CD14-positive monocyte (primary cell): ENCODE measurements at regions not wholly inside any gene's neighbourhood (a gene's known extent, or its start where the extent isn't known, plus 50 kb on each side); places are given as distances from the start of the nearest gene placed in this dataset.
A peak's percentile ranks its signal among the peaks of the same experiment; 100 is the strongest.

Source experiments
- DNase-seq, 3 donors: peaks; one replicate each; pipeline ENCODE4 v3.0.0-alpha.2; 2011 to 2022
- H2AFZ ChIP-seq: 2 replicates; pipeline ENCODE4 v1.6.0; 2012; ENCODE audit warnings: mild to moderate bottlenecking, low read depth, low read length, inconsistent platforms; ENCODE audit not compliant: insufficient read depth, poor library complexity, severe bottlenecking
- H3K27ac ChIP-seq, 2 donors: 1 replicate in 1 of 2; 2 replicates in 1 of 2; pipeline ENCODE4 v1.5.1; 2012 to 2013; ENCODE audit warnings: low read length in 2 of 2, control low read depth in 1 of 2, inconsistent platforms in 1 of 2, low read depth in 1 of 2, mild to moderate bottlenecking in 1 of 2
- H3K27me3 ChIP-seq, 2 donors: one replicate each; pipeline versions ENCODE4 v1.6.0 to v1.6.1; 2011 to 2013; ENCODE audit warnings: low read length in 2 of 2; ENCODE audit not compliant: control insufficient read depth in 2 of 2, insufficient read depth in 2 of 2
- H3K36me3 ChIP-seq, 2 donors: replicated peaks in 1 of 2; 1 replicate in 1 of 2; 2 replicates in 1 of 2; pipeline versions ENCODE4 v1.5.1 to v1.6.1; 2012 to 2013; ENCODE audit warnings: low read length in 2 of 2, control low read depth in 1 of 2, inconsistent platforms in 1 of 2, mild to moderate bottlenecking in 1 of 2; ENCODE audit not compliant: insufficient read depth in 2 of 2, control insufficient read depth in 1 of 2
- H3K4me1 ChIP-seq, 2 donors: 1 replicate in 1 of 2; 2 replicates in 1 of 2; pipeline versions ENCODE4 v1.5.1 to v1.6.1; 2012 to 2013; ENCODE audit warnings: low read length in 2 of 2, control low read depth in 1 of 2, inconsistent platforms in 1 of 2, mild to moderate bottlenecking in 1 of 2, moderate library complexity in 1 of 2; ENCODE audit not compliant: insufficient read depth in 2 of 2, control insufficient read depth in 1 of 2
- H3K4me2 ChIP-seq: replicated peaks from 2 replicates; pipeline ENCODE3; 2012; ENCODE audit warnings: low read length, moderate library complexity, mild to moderate bottlenecking; ENCODE audit not compliant: poor library complexity, severe bottlenecking; ENCODE audit errors: extremely low read depth
- H3K4me3 ChIP-seq, 3 experiments: fragments of 200-600 bp in 1 of 3; sonication (generic) in 1 of 3; replicated peaks in 1 of 3; 1 replicate in 2 of 3; 2 replicates in 1 of 3; pipeline ENCODE4 v1.5.1; 2011 to 2013; ENCODE audit warnings: low read length in 3 of 3, mild to moderate bottlenecking in 3 of 3, control low read depth in 2 of 3, low read depth in 2 of 3, inconsistent platforms in 1 of 3, moderate library complexity in 1 of 3
- H3K79me2 ChIP-seq: 2 replicates; pipeline ENCODE4 v1.6.0; 2012; ENCODE audit warnings: mild to moderate bottlenecking, control low read depth, inconsistent platforms, low read length, moderate library complexity; ENCODE audit not compliant: insufficient read depth
- H3K9ac ChIP-seq: 2 replicates; pipeline ENCODE4 v1.6.0; 2017; ENCODE audit warnings: low read length, mild to moderate bottlenecking; ENCODE audit not compliant: insufficient read depth, poor library complexity, severe bottlenecking
- H3K9me3 ChIP-seq, 2 donors: replicated peaks in 1 of 2; 1 replicate in 1 of 2; 2 replicates in 1 of 2; pipeline versions ENCODE4 v1.5.1 to v1.6.1; 2012 to 2013; ENCODE audit warnings: low read length in 2 of 2, control low read depth in 1 of 2; ENCODE audit not compliant: control insufficient read depth in 1 of 2, insufficient read depth in 1 of 2
- H4K20me1 ChIP-seq: 2 replicates; pipeline ENCODE4 v1.6.0; 2012; ENCODE audit warnings: mild to moderate bottlenecking, low read length, control low read depth, moderate library complexity; ENCODE audit not compliant: insufficient read depth
- H3K27ac Mint-ChIP-seq, 7 donors: one replicate each; pipeline ENCODE4 v1.8.0; 2020; ENCODE audit warnings: mild to moderate bottlenecking in 7 of 7, mixed read lengths in 7 of 7, moderate library complexity in 6 of 7, inconsistent platforms in 2 of 7
- H3K27me3 Mint-ChIP-seq, 3 donors: one replicate each; pipeline ENCODE4 v1.8.0; 2021 to 2022; ENCODE audit warnings: low read depth in 3 of 3, mild to moderate bottlenecking in 3 of 3, mixed read lengths in 3 of 3, moderate library complexity in 3 of 3, inconsistent platforms in 1 of 3
- H3K36me3 Mint-ChIP-seq, 2 donors: one replicate each; pipeline ENCODE4 v1.8.0; 2020; ENCODE audit warnings: mixed read lengths in 2 of 2, inconsistent platforms in 1 of 2, mild to moderate bottlenecking in 1 of 2
- H3K4me1 Mint-ChIP-seq: one replicate; pipeline ENCODE4 v1.8.0; 2020; ENCODE audit warnings: mild to moderate bottlenecking, mixed read lengths
- H3K4me3 Mint-ChIP-seq, 2 donors: one replicate each; pipeline ENCODE4 v1.8.0; 2020; ENCODE audit warnings: mild to moderate bottlenecking in 2 of 2, mixed read lengths in 2 of 2, moderate library complexity in 1 of 2
- H3K9me3 Mint-ChIP-seq, 7 donors: one replicate each; pipeline ENCODE4 v1.8.0; 2020 to 2022; ENCODE audit warnings: mixed read lengths in 7 of 7, mild to moderate bottlenecking in 6 of 7, moderate library complexity in 6 of 7, inconsistent platforms in 2 of 7
- CTCF ChIP-seq: fragments of 200-600 bp; IDR thresholded peaks from one replicate; pipeline ENCODE4 v1.8.0; 2022; ENCODE audit warnings: antibody characterized with exemption, mild to moderate bottlenecking
- WGBS: methylation state at CpG from one replicate; pipeline ENCODE4 v1.1.5; 2013; ENCODE audit warnings: missing lambda C conversion rate; ENCODE audit not compliant: insufficient coverage; 5-methylcytosine and 5-hydroxymethylcytosine counted together
- intact Hi-C, 2 donors: fragments of 100-400 bp; cut with micrococcal nuclease; formaldehyde crosslinking; loops; one replicate each; pipeline versions ENCODE4 v1.15.0 to v1.15.1; 2023

DNA sequence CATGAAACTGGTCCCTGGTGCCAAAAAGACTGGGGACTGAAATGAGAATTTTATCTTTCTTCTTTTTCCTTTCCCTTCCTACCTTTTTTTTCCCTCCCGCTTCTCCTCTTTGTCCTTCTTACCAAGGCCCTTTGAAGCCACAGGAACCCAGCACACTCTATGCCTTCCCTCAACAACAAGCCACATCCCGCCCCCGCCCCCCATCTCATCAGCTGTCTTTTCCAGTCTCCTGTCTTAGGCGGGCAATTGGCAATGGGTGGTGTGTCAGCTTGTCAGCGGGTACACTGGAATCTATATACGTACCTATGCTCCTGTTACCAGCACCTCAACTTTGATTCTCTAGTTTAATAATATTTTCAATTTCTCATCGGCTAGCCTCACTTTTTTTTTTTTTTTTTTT lies 56.3 kb upstream of the CHD2 start:
- Mint-ChIP-seq H3K4me1 (peaks cover 46% of the 10 kb centered on the region), H3K4me3 (no peak overlapping the region)
- no peak overlapping the region for H3K4me2 ChIP-seq

GRCh38 chr15:92845126-92845508 lies 55.0 kb upstream of the CHD2 start:
- no peaks in the 10 kb centered on the region for H4K20me1 ChIP-seq
- TF ChIP-seq CTCF = no peak
- peaks cover 0 to 1% (median under 1%) of the 10 kb centered on the region in 7 donors for H3K9me3 Mint-ChIP-seq
- H3K4me1 ChIP-seq = peaks cover 48 to 59% of the 10 kb centered on the region in 2 donors
- peak overlapping the region; percentile 37 to 88 for H3K4me3 Mint-ChIP-seq
- H2AFZ ChIP-seq = peak overlapping the region; percentile 54
- H3K27ac ChIP-seq = peak overlapping the region; percentile 84 to 88
- H3K27ac Mint-ChIP-seq = peak overlapping the region; percentile 90 to 97 (median 95)
- intact Hi-C loops = loop anchor here (5.0 kb wide), 2 partner anchors 37 to 48 kb away; no protein-coding TSS in a partner anchor
- peaks cover 50% of the 10 kb centered on the region for H3K4me1 Mint-ChIP-seq
- peak; percentile 88 to 98 (median 89) for DNase-seq
- H3K27me3 ChIP-seq = no peaks in the 10 kb centered on the region
- H3K27me3 Mint-ChIP-seq = peaks cover 0 to 1% (median 0%) of the 10 kb centered on the region in 3 donors
- H3K9me3 ChIP-seq = peaks cover 0 to 3% of the 10 kb centered on the region in 2 donors
- H3K36me3 ChIP-seq = no peaks in the 10 kb centered on the region
- H3K4me3 ChIP-seq = peak overlapping the region; percentile 1 to 57 (median 27)
- peak overlapping the region; percentile 74 for H3K4me2 ChIP-seq
- H3K79me2 ChIP-seq = no peaks in the 10 kb centered on the region
- peaks cover 0 to 2% of the 10 kb centered on the region in 2 donors for H3K36me3 Mint-ChIP-seq
- H3K9ac ChIP-seq = peak overlapping the region; percentile 37

More for the DNA sequence above, 56.3 kb upstream of the CHD2 start:
- peaks cover 42 to 54% of the 10 kb centered on the region in 2 donors for H3K4me1 ChIP-seq
- WGBS = no CpG with 5 or more reads among the region's 7 CpGs
- peaks cover 0 to under 1% (median 0%) of the 10 kb centered on the region in 3 donors for H3K27me3 Mint-ChIP-seq
- no peaks in the 10 kb centered on the region for H3K9me3 ChIP-seq
- H3K27ac Mint-ChIP-seq = peak overlapping the region; percentile 90 to 97 (median 95)
- no peak overlapping the region for H3K4me3 ChIP-seq
- no peaks in the 10 kb centered on the region for H3K36me3 ChIP-seq
- H3K79me2 ChIP-seq = no peaks in the 10 kb centered on the region
- H3K9me3 Mint-ChIP-seq = no peaks in the 10 kb centered on the region
- no peak overlapping the region for H3K9ac ChIP-seq
- DNase-seq = no peak
- H4K20me1 ChIP-seq = no peaks in the 10 kb centered on the region
- H3K27me3 ChIP-seq = no peaks in the 10 kb centered on the region
- intact Hi-C loops = no loop called here
- peaks cover 0 to 2% of the 10 kb centered on the region in 2 donors for H3K36me3 Mint-ChIP-seq
- peak overlapping the region; percentile 5 for H2AFZ ChIP-seq
- H3K27ac ChIP-seq = peak overlapping the region; percentile 54 to 84
- no peak for TF ChIP-seq CTCF
